AML-193 (cell line): ENCODE measurements at regions not wholly inside any gene's neighbourhood (a gene's known extent, or its start where the extent isn't known, plus 50 kb on each side); places are given as distances from the start of the nearest gene placed in this dataset.

Experiments
- DNase-seq, 2 experiments: peaks; one replicate each; lab custom pipeline; 2025; lab: John Stamatoyannopoulos, UW

- no peak for DNase-seq
Observed at GRCh38 chr10:128675405-128675804, 549.2 kb upstream of the MKI67 start.

DNA sequence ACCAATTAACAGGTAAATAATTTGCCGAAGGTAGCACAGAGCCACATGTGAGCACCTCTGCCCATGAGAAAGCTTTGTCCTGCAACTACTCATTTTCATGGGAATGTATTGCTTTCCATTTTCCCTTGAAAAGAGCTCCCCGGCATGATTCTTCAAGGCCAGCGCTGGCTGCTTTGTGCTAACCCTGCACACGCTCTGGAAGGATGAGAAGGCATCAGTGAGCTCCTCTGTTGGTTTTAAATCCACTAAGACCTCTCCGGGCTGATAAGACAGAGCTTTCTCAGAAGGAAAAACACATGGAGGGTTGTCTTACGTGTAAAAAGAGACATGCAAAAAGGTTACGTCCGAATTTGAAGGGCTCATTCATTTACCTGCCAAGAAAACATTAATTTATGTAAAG is 553.9 kb upstream of the MKI67 start:
- DNase-seq = no peak

GRCh38 chr10:128684215-128684614 is 558.0 kb upstream of the MKI67 start:
- DNase-seq = no peak

DNA sequence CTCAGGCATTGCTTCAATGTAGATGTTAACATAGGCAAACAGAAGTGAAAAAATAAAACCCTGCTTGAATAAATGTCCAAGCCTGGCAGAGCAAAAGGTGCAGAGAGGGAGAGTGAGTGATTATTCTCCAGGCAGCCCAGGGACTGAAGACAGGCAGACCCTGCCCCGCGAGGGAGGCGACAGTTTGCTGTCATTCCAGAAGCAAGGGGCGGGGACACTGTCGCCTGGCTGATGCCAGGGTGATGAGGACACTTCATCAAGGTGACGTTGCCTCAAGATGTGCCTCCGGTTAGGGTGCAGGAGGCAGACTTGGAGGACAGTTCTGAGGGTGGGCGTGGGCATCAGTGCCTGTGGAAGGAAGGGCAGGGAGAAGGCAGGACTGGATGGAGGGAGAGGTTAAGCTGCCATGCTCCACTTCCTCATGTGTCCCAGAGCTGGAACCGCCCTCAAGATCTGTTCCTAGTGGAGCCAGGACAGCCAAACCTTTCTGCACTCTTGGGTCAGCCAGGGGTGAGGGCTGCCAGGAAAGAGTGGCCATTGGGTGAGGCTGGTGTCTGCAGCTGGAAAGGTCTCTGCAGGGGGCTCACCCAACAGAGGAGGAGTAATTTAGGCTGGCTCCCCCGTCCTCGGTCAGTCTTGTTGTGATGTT is 560.5 kb upstream of the MKI67 start:
- DNase-seq = no peak

GRCh38 chr10:128687408-128687807 is 561.2 kb upstream of the MKI67 start:
- no peak for DNase-seq

DNA sequence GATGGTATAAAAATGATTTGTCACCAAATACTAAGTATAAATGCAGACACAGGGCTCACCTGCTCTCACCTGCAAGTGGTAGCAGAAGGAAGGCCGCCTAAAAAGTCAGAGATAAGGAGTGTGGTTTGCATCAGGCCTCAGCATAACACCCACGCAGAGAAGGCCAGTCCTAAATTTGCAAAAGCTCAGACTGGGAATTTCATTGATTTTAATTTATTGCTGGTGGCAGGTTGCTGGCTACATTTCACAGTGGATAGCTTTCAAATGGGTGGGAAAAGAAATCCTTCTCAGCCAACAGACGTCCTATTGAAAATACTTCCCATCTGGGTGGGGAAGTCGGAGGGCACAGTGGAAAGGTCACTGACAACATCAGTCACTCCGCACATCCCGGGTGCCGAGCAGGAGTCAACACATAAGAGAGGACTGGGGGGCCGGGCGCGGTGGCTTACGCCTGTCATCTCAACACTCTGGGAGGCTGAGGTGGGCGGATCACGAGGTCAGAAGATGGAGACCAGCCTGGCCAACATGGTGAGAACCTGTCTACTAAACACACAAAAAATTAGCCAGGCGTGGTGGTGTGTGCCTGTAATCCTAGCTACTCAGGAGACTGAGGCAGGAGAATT is 561.8 kb upstream of the MKI67 start:
- DNase-seq = no peak

DNA sequence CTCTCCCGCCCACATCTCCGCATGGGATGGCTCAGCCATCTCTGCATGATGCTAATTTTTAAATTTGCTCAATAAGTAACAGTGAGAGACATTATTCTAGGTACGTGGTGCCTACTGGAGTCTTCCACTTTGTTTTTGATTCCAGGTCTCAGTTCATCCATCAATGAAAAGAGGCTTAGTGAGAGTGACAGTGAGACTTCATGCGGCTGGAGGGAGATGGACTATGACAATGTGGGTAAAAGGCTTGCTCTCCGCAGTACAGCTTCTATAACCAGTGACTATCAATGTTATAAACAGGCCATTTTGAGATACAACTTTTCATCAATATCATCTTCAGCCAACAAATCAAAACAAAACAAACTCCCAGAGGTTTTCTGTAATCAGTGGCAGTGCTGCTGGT is 563.4 kb upstream of the MKI67 start:
- no peak for DNase-seq

- DNase-seq = no peak
Observed at GRCh38 chr10:128693493-128694131, 567.4 kb upstream of the MKI67 start.

- no peak for DNase-seq
Observed at GRCh38 chr10:128694168-128694850, 568.1 kb upstream of the MKI67 start.

DNA sequence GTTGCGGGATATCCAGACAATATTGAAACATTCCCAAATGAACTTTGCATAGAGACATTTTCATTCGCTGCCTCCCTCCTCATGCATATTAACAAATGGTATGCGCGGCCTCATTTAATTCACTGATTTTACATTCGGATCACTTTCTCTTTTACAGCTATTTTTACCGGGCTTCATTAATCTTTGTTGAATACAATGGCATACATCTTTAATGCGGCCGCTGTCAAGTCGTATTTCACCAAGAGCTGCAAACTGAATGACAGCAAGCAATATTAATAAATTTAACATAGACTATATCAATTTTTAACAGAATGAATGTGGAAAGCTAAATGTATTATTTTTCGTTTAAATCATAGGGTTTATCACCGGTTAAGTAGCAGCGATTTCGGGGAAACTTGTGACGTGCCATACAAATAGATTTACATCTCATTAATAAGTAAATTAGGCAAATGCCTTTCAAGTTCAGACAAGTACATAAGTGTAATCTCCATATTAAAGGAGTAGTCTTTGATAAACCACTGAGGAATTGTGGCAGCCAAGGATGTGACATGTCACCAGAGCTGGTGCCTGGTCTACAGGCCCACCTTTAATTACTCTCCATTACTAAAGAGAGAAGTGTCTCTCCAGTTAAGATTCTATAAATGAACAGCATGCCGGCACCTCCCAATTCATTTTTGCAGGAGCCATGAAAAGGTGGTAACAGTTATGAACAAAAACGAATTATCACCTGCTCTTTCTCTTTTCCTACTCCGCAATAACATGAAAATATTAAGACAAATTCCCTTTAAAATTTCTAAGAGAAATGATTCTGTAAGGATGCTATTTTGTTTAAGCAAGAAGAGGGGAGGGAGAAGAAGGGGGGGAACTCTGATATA is 568.9 kb upstream of the MKI67 start:
- no peak for DNase-seq

DNA sequence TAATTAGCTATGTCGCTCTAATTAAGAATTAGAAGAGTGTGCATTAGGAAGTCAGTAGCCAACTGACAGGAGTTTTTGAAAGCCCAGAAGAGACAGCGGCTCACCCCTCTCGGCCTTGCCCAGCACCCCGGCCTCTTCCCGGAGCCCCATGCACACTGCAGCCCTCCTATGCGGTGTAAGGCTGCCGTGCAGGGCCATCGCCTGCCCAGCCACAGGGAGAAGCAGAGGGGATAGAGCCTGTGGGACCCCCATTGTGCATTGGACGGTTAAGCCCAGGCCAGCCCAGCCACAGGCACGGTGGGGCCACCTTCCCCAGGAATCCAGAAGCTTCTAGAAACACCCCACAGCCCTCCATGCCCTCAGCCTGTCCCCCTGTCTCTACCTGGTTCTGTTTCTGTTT is 569.7 kb upstream of the MKI67 start:
- DNase-seq = no peak

GRCh38 chr10:128697437-128697836 is 571.2 kb upstream of the MKI67 start:
- DNase-seq = no peak

DNA sequence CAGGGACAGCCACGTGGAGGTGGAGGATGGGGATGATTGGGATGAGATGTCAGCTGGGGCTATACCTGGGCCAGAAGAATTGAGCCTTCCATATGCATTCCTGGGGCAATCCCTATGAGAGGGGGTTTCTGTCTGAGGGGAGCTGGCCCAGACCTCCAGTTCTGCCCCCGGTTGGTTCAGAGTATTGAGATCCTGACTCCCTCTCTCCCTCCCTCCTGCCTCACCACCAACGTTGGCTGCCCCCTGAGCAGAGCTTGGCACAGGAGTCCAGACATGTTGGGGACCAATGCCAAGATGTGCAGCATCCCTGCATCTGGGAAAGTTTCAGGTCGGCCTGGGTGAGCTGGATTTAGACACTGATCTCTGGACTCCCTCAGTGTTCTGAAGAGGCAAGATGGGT is 575.2 kb upstream of the MKI67 start:
- no peak for DNase-seq

DNA sequence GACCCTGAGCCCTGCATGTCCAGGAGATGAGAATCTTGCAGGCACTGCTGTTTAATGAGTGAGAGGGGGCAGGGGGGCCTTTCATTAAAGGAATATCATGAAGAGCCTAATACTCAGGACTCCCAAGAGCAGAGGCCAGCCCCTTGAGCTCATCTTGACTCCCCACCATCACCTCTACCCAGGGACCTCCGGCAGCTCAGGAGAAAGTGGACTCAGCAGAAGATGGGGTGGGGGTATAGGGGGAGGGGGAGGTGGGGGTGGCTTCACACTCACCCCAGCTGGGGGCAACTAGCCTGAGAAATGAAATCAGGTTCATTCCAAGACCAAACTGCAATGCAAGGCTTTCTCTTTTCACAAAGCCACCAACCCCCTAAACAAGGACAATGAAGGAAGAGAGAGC is 575.6 kb upstream of the MKI67 start:
- DNase-seq = no peak

GRCh38 chr10:128704716-128705115 is 578.5 kb upstream of the MKI67 start:
- no peak for DNase-seq

GRCh38 chr10:128708182-128708581 is 582.0 kb upstream of the MKI67 start:
- DNase-seq = no peak

DNA sequence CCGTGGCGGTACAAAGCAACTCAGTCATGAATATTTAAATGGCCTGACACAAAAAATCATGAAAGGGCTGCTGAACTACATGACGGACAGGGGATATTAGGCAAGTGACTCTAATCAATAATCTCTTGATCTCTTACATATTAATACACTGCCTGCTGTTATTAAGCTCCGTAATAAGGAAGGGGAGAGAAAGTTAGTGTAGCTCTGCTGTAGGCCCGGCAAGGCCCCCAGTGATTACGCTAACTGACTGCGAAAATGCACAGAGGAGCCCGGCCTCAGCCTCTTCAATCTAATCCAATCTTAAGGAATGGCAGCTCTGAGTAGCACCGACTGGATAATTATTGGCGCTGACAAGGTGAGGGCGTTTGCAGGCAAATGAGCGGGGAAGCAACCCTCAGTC is 583.5 kb upstream of the MKI67 start:
- no peak for DNase-seq

- DNase-seq = no peak
Observed at GRCh38 chr10:128710098-128710797, 584.0 kb upstream of the MKI67 start.

GRCh38 chr10:128710798-128711183 is 584.6 kb upstream of the MKI67 start:
- DNase-seq = no peak

- DNase-seq = no peak
Observed at GRCh38 chr10:128711806-128712205, 585.6 kb upstream of the MKI67 start.

GRCh38 chr10:128712661-128713400 is 586.6 kb upstream of the MKI67 start:
- no peak for DNase-seq
